H9 (cell line): ENCODE measurements at regions not wholly inside any gene's neighbourhood (a gene's known extent, or its start where the extent isn't known, plus 50 kb on each side); places are given as distances from the start of the nearest gene placed in this dataset.

Experiments
- DNase-seq: peaks from one replicate; pipeline ENCODE4 v3.0.0-alpha.2; 2017
- H2AFZ ChIP-seq: one replicate; pipeline ENCODE4 v1.6.1; 2013; ENCODE audit warnings: mild to moderate bottlenecking, low read length, control low read depth, moderate library complexity
- H2AK5ac ChIP-seq: 2 replicates; pipeline ENCODE4 v1.6.1; 2013; ENCODE audit warnings: low read length, control low read depth, mixed read lengths; ENCODE audit not compliant: insufficient read length
- H2BK120ac ChIP-seq: one replicate; pipeline ENCODE4 v1.6.1; 2013; ENCODE audit warnings: low read depth, mild to moderate bottlenecking, low read length, control low read depth, inconsistent platforms; ENCODE audit not compliant: poor library complexity, severe bottlenecking
- H2BK12ac ChIP-seq: 2 replicates; pipeline ENCODE4 v1.6.1; 2013; ENCODE audit warnings: low read length, control low read depth, mixed read lengths, low read depth; ENCODE audit not compliant: insufficient read length
- H2BK15ac ChIP-seq: 2 replicates; pipeline ENCODE4 v1.6.1; 2013; ENCODE audit warnings: low read depth, low read length, control low read depth
- H2BK20ac ChIP-seq: one replicate; pipeline ENCODE4 v1.6.1; 2013; ENCODE audit warnings: low read depth, mild to moderate bottlenecking, low read length, control low read depth, inconsistent platforms; ENCODE audit not compliant: poor library complexity, severe bottlenecking
- H2BK5ac ChIP-seq: 2 replicates; pipeline ENCODE4 v1.6.1; 2013; ENCODE audit warnings: low read length, control low read depth, mixed read lengths; ENCODE audit not compliant: insufficient read length
- H3K14ac ChIP-seq: 2 replicates; pipeline ENCODE4 v1.6.1; 2013; ENCODE audit warnings: low read length, control low read depth; ENCODE audit not compliant: insufficient read depth
- H3K18ac ChIP-seq: 2 replicates; pipeline ENCODE4 v1.6.1; 2013; ENCODE audit warnings: low read depth, mild to moderate bottlenecking, mixed read lengths, low read length, control low read depth; ENCODE audit not compliant: insufficient read length
- H3K23ac ChIP-seq: 2 replicates; pipeline ENCODE4 v1.6.1; 2013; ENCODE audit warnings: low read length, control low read depth, mixed read lengths, low read depth; ENCODE audit not compliant: insufficient read length
- H3K23me2 ChIP-seq: 2 replicates; pipeline ENCODE4 v1.6.1; 2013; ENCODE audit warnings: low read depth, mild to moderate bottlenecking, mixed read lengths, low read length, control low read depth; ENCODE audit not compliant: insufficient read length, poor library complexity, severe bottlenecking
- H3K27ac ChIP-seq: 2 replicates; pipeline ENCODE4 v1.5.1; 2013; ENCODE audit warnings: low read length, control low read depth, mixed read lengths, low read depth; ENCODE audit not compliant: insufficient read length
- H3K27me3 ChIP-seq: 2 replicates; pipeline ENCODE4 v1.6.1; 2013; ENCODE audit warnings: low read length, control low read depth, inconsistent platforms; ENCODE audit not compliant: insufficient read depth
- H3K4ac ChIP-seq: 2 replicates; pipeline ENCODE4 v1.6.1; 2013; ENCODE audit warnings: low read depth, mild to moderate bottlenecking, control low read depth, inconsistent platforms, low read length, moderate library complexity
- H3K4me1 ChIP-seq: 2 replicates; pipeline ENCODE4 v1.6.1; 2013; ENCODE audit warnings: low read length, control low read depth, inconsistent platforms; ENCODE audit not compliant: insufficient read depth
- H3K4me2 ChIP-seq: 2 replicates; pipeline ENCODE4 v1.6.1; 2013; ENCODE audit warnings: low read length, control low read depth, mixed read lengths; ENCODE audit not compliant: insufficient read length, insufficient read depth
- H3K56ac ChIP-seq: 2 replicates; pipeline ENCODE4 v1.6.1; 2013; ENCODE audit warnings: low read depth, mild to moderate bottlenecking, mixed read lengths, low read length, control low read depth; ENCODE audit not compliant: insufficient read length
- H3K79me1 ChIP-seq: 2 replicates; pipeline ENCODE4 v1.6.1; 2013; ENCODE audit warnings: low read depth, mild to moderate bottlenecking, moderate library complexity, low read length, control low read depth, inconsistent platforms; ENCODE audit not compliant: insufficient read depth, poor library complexity, severe bottlenecking
- H3K79me2 ChIP-seq: 2 replicates; pipeline ENCODE4 v1.6.1; 2013; ENCODE audit warnings: low read length, control low read depth, inconsistent platforms; ENCODE audit not compliant: insufficient read depth
- H3K9ac ChIP-seq: 2 replicates; pipeline ENCODE4 v1.6.1; 2013; ENCODE audit warnings: low read length, control low read depth, mixed read lengths; ENCODE audit not compliant: insufficient read length; ENCODE audit errors: extremely low read depth
- H3K9me3 ChIP-seq: one replicate; pipeline ENCODE4 v1.6.1; 2013; ENCODE audit warnings: low read depth, low read length, inconsistent platforms; ENCODE audit not compliant: control insufficient read depth
- H3T11ph ChIP-seq: one replicate; pipeline ENCODE4 v1.6.1; 2013; ENCODE audit warnings: mild to moderate bottlenecking, low read length, control low read depth, inconsistent platforms
- H4K20me1 ChIP-seq: one replicate; pipeline ENCODE4 v1.6.1; 2013; ENCODE audit not compliant: control insufficient read depth, insufficient read length, insufficient read depth
- H4K5ac ChIP-seq: 2 replicates; pipeline ENCODE4 v1.6.1; 2013; ENCODE audit warnings: low read depth, mild to moderate bottlenecking, mixed read lengths, low read length, control low read depth; ENCODE audit not compliant: insufficient read length
- H4K8ac ChIP-seq: replicated peaks from 2 replicates; pipeline ENCODE4 v1.6.1; 2013; ENCODE audit warnings: low read length, control low read depth, mixed read lengths, low read depth; ENCODE audit not compliant: insufficient read length
- H4K91ac ChIP-seq: 2 replicates; pipeline ENCODE4 v1.6.1; 2013; ENCODE audit warnings: low read depth, mild to moderate bottlenecking, moderate library complexity, mixed read lengths, low read length, control low read depth; ENCODE audit not compliant: insufficient read length
- H3K27ac Mint-ChIP-seq, 3 experiments: 2 replicates in 2 of 3; 3 replicates in 1 of 3; pipeline ENCODE4 v1.8.0; 2020 to 2021; ENCODE audit warnings: mixed read lengths in 3 of 3, mild to moderate bottlenecking in 1 of 3, moderate library complexity in 1 of 3
- H3K27me3 Mint-ChIP-seq: 2 replicates; pipeline ENCODE4 v1.8.0; 2021; ENCODE audit warnings: low read depth, mild to moderate bottlenecking, moderate library complexity, mixed read lengths
- H3K36me3 Mint-ChIP-seq, 3 experiments: 2 replicates in 2 of 3; 3 replicates in 1 of 3; pipeline ENCODE4 v1.8.0; 2020 to 2021; ENCODE audit warnings: low read depth in 3 of 3, mixed read lengths in 3 of 3; ENCODE audit not compliant: insufficient read depth in 1 of 3
- H3K4me1 Mint-ChIP-seq, 2 experiments: 2 replicates each; pipeline ENCODE4 v1.8.0; 2020; ENCODE audit warnings: mixed read lengths in 2 of 2
- H3K4me3 Mint-ChIP-seq, 2 experiments: 2 replicates in 1 of 2; 3 replicates in 1 of 2; pipeline ENCODE4 v1.8.0; 2020 to 2021; ENCODE audit warnings: mild to moderate bottlenecking in 2 of 2, mixed read lengths in 2 of 2, moderate library complexity in 1 of 2
- H3K9me3 Mint-ChIP-seq, 2 experiments: 2 replicates in 1 of 2; 3 replicates in 1 of 2; pipeline ENCODE4 v1.8.0; 2020; ENCODE audit warnings: mild to moderate bottlenecking in 2 of 2, mixed read lengths in 2 of 2, moderate library complexity in 1 of 2
- WGBS: extraction: QIAGEN DNeasy Blood & Tissue Kit; methylation state at CpG from one replicate; pipeline ENCODE4 v1.1.7; 2013; ENCODE audit warnings: missing lambda C conversion rate, low lambda C conversion rate, mixed read lengths; ENCODE audit not compliant: insufficient read length; ENCODE audit errors: extremely low coverage; 5-methylcytosine and 5-hydroxymethylcytosine counted together
- TF ChIP-seq, protein P1 (sequence below): fragments of 200-600 bp; sonication (generic); conservative IDR thresholded peaks from 3 replicates; pipeline ENCODE4 v1.8.0; 2021; ENCODE audit warnings: antibody characterized with exemption, mild to moderate bottlenecking

DNA sequence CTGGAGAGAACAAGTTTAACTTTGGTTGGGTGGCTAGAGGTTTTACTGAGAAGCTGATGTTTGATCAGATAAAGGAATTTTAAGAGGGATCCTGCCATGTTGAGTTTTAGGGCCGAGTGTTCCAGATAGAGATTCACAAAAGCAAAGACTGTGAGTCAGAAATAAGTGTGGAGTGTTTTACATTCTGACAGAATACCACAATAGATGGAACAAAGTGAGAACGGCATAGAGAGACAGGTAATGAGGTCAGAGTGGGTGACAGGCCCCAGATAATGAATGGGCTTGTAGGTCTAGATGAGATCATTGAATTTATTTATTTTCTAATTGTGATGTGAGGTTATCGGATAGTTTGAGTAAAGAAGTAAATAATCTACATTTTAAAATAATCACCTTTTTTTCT, 502.6 kb downstream of the EPHA5 start:
- no peak overlapping the region for H2BK5ac ChIP-seq
- no peak overlapping the region for H4K8ac ChIP-seq
- H3T11ph ChIP-seq, result no peak overlapping the region
- no peaks in the 10 kb centered on the region for H3K4me1 ChIP-seq
- no CpG with 5 or more reads among the region's 3 CpGs for WGBS
- TF ChIP-seq, protein P1, sequence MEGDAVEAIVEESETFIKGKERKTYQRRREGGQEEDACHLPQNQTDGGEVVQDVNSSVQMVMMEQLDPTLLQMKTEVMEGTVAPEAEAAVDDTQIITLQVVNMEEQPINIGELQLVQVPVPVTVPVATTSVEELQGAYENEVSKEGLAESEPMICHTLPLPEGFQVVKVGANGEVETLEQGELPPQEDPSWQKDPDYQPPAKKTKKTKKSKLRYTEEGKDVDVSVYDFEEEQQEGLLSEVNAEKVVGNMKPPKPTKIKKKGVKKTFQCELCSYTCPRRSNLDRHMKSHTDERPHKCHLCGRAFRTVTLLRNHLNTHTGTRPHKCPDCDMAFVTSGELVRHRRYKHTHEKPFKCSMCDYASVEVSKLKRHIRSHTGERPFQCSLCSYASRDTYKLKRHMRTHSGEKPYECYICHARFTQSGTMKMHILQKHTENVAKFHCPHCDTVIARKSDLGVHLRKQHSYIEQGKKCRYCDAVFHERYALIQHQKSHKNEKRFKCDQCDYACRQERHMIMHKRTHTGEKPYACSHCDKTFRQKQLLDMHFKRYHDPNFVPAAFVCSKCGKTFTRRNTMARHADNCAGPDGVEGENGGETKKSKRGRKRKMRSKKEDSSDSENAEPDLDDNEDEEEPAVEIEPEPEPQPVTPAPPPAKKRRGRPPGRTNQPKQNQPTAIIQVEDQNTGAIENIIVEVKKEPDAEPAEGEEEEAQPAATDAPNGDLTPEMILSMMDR, result no peak
- no peaks in the 10 kb centered on the region for H3K79me2 ChIP-seq
- no peaks in the 10 kb centered on the region for H4K20me1 ChIP-seq
- no peak overlapping the region for H3K4ac ChIP-seq
- H3K9me3 Mint-ChIP-seq, result no peaks in the 10 kb centered on the region; a peak in 1 of 5 replicates
- H4K91ac ChIP-seq, result no peak overlapping the region
- no peak overlapping the region for H2BK15ac ChIP-seq
- no peaks in the 10 kb centered on the region for H3K23me2 ChIP-seq
- no peak for DNase-seq
- peaks cover 7 to 8% of the 10 kb centered on the region in 2 experiments for H3K4me1 Mint-ChIP-seq
- H2BK20ac ChIP-seq, result no peak overlapping the region
- H3K27ac Mint-ChIP-seq, result no peak overlapping the region
- H3K14ac ChIP-seq, result no peak overlapping the region
- H3K18ac ChIP-seq, result no peak overlapping the region
- no peaks in the 10 kb centered on the region for H3K27me3 ChIP-seq
- no peak overlapping the region for H3K4me2 ChIP-seq
- no peak overlapping the region for H3K9ac ChIP-seq
- H2BK120ac ChIP-seq, result no peak overlapping the region
- no peaks in the 10 kb centered on the region for H3K79me1 ChIP-seq
- no peak overlapping the region for H3K4me3 Mint-ChIP-seq
- no peak overlapping the region for H3K23ac ChIP-seq
- H3K9me3 ChIP-seq, result no peaks in the 10 kb centered on the region
- H2AFZ ChIP-seq, result no peak overlapping the region
- no peaks in the 10 kb centered on the region for H3K27me3 Mint-ChIP-seq
- H2BK12ac ChIP-seq, result no peak overlapping the region
- no peak overlapping the region for H3K56ac ChIP-seq
- no peak overlapping the region for H3K27ac ChIP-seq
- no peak overlapping the region for H2AK5ac ChIP-seq
- no peaks in the 10 kb centered on the region for H3K36me3 Mint-ChIP-seq
- H4K5ac ChIP-seq, result no peak overlapping the region
